ENCODE measurements at regions not wholly inside any gene's neighbourhood (a gene's known extent, or its start where the extent isn't known, plus 50 kb on each side); places are given as distances from the start of the nearest gene placed in this dataset.

GRCh38 chr5:98606961-98607360, 166.5 kb upstream of the RGMB start:
- no peak for DNase-seq

GRCh38 chr5:98608052-98608451, 165.4 kb upstream of the RGMB start:
- Mint-ChIP-seq H3K4me1 (ENCODE audit: low read depth) (no peaks in the 10 kb centered on the region), H3K36me3 (ENCODE audit: insufficient read depth in 2 of 2) (no peaks in the 10 kb centered on the region), H3K9me3 (no peaks in the 10 kb centered on the region), H3K4me3 (no peak overlapping the region), H3K27ac (no peak overlapping the region), H3K27me3 (ENCODE audit: low read depth) (peaks cover 7% of the 10 kb centered on the region)
- DNase-seq, result no peak
- ATAC-seq (replicated peaks in 1 of 2), result no peak

More at GRCh38 chr5:98606961-98607360, 166.5 kb upstream of the RGMB start:
- Mint-ChIP-seq H3K4me1 (ENCODE audit: low read depth) (no peaks in the 10 kb centered on the region), H3K27ac (no peak overlapping the region), H3K9me3 (peaks cover 0 to 2% of the 10 kb centered on the region in 2 donors), H3K36me3 (ENCODE audit: insufficient read depth in 2 of 2) (no peaks in the 10 kb centered on the region), H3K27me3 (ENCODE audit: low read depth) (peaks cover 7% of the 10 kb centered on the region), H3K4me3 (no peak overlapping the region)
- ATAC-seq (replicated peaks in 1 of 2), result no peak

- Mint-ChIP-seq H3K27me3 (ENCODE audit: low read depth) (peaks cover 7% of the 10 kb centered on the region), H3K9me3 (no peaks in the 10 kb centered on the region), H3K4me1 (ENCODE audit: low read depth) (no peaks in the 10 kb centered on the region), H3K4me3 (no peak overlapping the region), H3K27ac (no peak overlapping the region), H3K36me3 (ENCODE audit: insufficient read depth in 2 of 2) (no peaks in the 10 kb centered on the region)
- DNase-seq, result no peak
- no peak for ATAC-seq (replicated peaks in 1 of 2)
Measured at GRCh38 chr5:98614341-98614740, 159.1 kb upstream of the RGMB start.

GRCh38 chr5:98621821-98622220, 151.6 kb upstream of the RGMB start:
- Mint-ChIP-seq H3K9me3 (no peaks in the 10 kb centered on the region), H3K4me1 (ENCODE audit: low read depth) (no peaks in the 10 kb centered on the region), H3K36me3 (ENCODE audit: insufficient read depth in 2 of 2) (no peaks in the 10 kb centered on the region), H3K27ac (no peak overlapping the region), H3K27me3 (ENCODE audit: low read depth) (peaks cover 11% of the 10 kb centered on the region), H3K4me3 (no peak overlapping the region)
- DNase-seq (no peak), ATAC-seq (replicated peaks in 1 of 2) (no peak)

- H3K27me3 Mint-ChIP-seq (ENCODE audit: low read depth), result peaks cover 11% of the 10 kb centered on the region
- no peak overlapping the region for H3K27ac Mint-ChIP-seq
- no peak overlapping the region for H3K4me3 Mint-ChIP-seq
- H3K36me3 Mint-ChIP-seq (ENCODE audit: insufficient read depth in 2 of 2), result no peaks in the 10 kb centered on the region
- H3K9me3 Mint-ChIP-seq, result peaks cover 0 to 2% of the 10 kb centered on the region in 2 donors
- ATAC-seq (replicated peaks in 1 of 2), result no peak
- DNase-seq, result no peak
- H3K4me1 Mint-ChIP-seq (ENCODE audit: low read depth), result no peaks in the 10 kb centered on the region
Measured at GRCh38 chr5:98624145-98624880, 149.2 kb upstream of the RGMB start.

- Mint-ChIP-seq H3K27me3 (ENCODE audit: low read depth) (peaks cover 6% of the 10 kb centered on the region), H3K4me1 (ENCODE audit: low read depth) (no peaks in the 10 kb centered on the region), H3K27ac (no peak overlapping the region), H3K36me3 (ENCODE audit: insufficient read depth in 2 of 2) (no peaks in the 10 kb centered on the region), H3K9me3 (peaks cover 0 to 3% of the 10 kb centered on the region in 2 donors), H3K4me3 (no peak overlapping the region)
- no peak for DNase-seq
- no peak for ATAC-seq (replicated peaks in 1 of 2)
Measured at GRCh38 chr5:98627121-98627520, 146.3 kb upstream of the RGMB start.

- ATAC-seq (replicated peaks in 1 of 2) (no peak), DNase-seq (no peak)
- Mint-ChIP-seq H3K36me3 (ENCODE audit: insufficient read depth in 2 of 2) (no peaks in the 10 kb centered on the region), H3K9me3 (peaks cover 0 to 3% of the 10 kb centered on the region in 2 donors), H3K27me3 (ENCODE audit: low read depth) (peaks cover 12% of the 10 kb centered on the region), H3K4me1 (ENCODE audit: low read depth) (no peaks in the 10 kb centered on the region), H3K27ac (no peak overlapping the region), H3K4me3 (no peak overlapping the region)
Measured at GRCh38 chr5:98630621-98631020, 142.8 kb upstream of the RGMB start.

- ATAC-seq (replicated peaks in 1 of 2) (no peak), DNase-seq (no peak)
- H3K27ac Mint-ChIP-seq, result no peak overlapping the region
- H3K4me1 Mint-ChIP-seq (ENCODE audit: low read depth), result no peaks in the 10 kb centered on the region
- H3K27me3 Mint-ChIP-seq (ENCODE audit: low read depth), result peaks cover 14% of the 10 kb centered on the region
- no peaks in the 10 kb centered on the region for H3K36me3 Mint-ChIP-seq (ENCODE audit: insufficient read depth in 2 of 2)
- H3K4me3 Mint-ChIP-seq, result no peak overlapping the region
- peaks cover 0 to 3% of the 10 kb centered on the region in 2 donors for H3K9me3 Mint-ChIP-seq
Measured at GRCh38 chr5:98631311-98632054, 142.0 kb upstream of the RGMB start.

GRCh38 chr5:98635656-98636055, 137.8 kb upstream of the RGMB start:
- Mint-ChIP-seq H3K9me3 (no peaks in the 10 kb centered on the region), H3K27ac (no peak overlapping the region), H3K36me3 (ENCODE audit: insufficient read depth in 2 of 2) (no peaks in the 10 kb centered on the region), H3K4me3 (no peak overlapping the region), H3K4me1 (ENCODE audit: low read depth) (no peaks in the 10 kb centered on the region), H3K27me3 (ENCODE audit: low read depth) (peaks cover 14% of the 10 kb centered on the region)
- ATAC-seq (replicated peaks in 1 of 2) (no peak), DNase-seq (no peak)

GRCh38 chr5:98637116-98637515, 136.3 kb upstream of the RGMB start:
- Mint-ChIP-seq H3K9me3 (no peaks in the 10 kb centered on the region), H3K27me3 (ENCODE audit: low read depth) (peaks cover 19% of the 10 kb centered on the region), H3K36me3 (ENCODE audit: insufficient read depth in 2 of 2) (no peaks in the 10 kb centered on the region), H3K4me1 (ENCODE audit: low read depth) (no peaks in the 10 kb centered on the region), H3K4me3 (no peak overlapping the region), H3K27ac (no peak overlapping the region)
- no peak for DNase-seq
- ATAC-seq (replicated peaks in 1 of 2), result no peak

- DNase-seq (no peak), ATAC-seq (replicated peaks in 1 of 2) (no peak)
- Mint-ChIP-seq H3K9me3 (no peaks in the 10 kb centered on the region), H3K27me3 (ENCODE audit: low read depth) (peaks cover 20% of the 10 kb centered on the region), H3K36me3 (ENCODE audit: insufficient read depth in 2 of 2) (no peaks in the 10 kb centered on the region), H3K4me1 (ENCODE audit: low read depth) (no peaks in the 10 kb centered on the region), H3K27ac (no peak overlapping the region), H3K4me3 (no peak overlapping the region)
Measured at GRCh38 chr5:98637557-98637956, 135.9 kb upstream of the RGMB start.

GRCh38 chr5:98638111-98638510, 135.4 kb upstream of the RGMB start:
- no peak overlapping the region for H3K27ac Mint-ChIP-seq
- DNase-seq (no peak), ATAC-seq (replicated peaks in 1 of 2) (no peak)
- peaks cover 20% of the 10 kb centered on the region for H3K27me3 Mint-ChIP-seq (ENCODE audit: low read depth)
- H3K36me3 Mint-ChIP-seq (ENCODE audit: insufficient read depth in 2 of 2), result no peaks in the 10 kb centered on the region
- H3K4me1 Mint-ChIP-seq (ENCODE audit: low read depth), result no peaks in the 10 kb centered on the region
- H3K9me3 Mint-ChIP-seq, result no peaks in the 10 kb centered on the region
- no peak overlapping the region for H3K4me3 Mint-ChIP-seq

- H3K4me3 Mint-ChIP-seq, result no peak overlapping the region
- H3K36me3 Mint-ChIP-seq (ENCODE audit: insufficient read depth in 2 of 2), result no peaks in the 10 kb centered on the region
- H3K27me3 Mint-ChIP-seq (ENCODE audit: low read depth), result peaks cover 20% of the 10 kb centered on the region
- DNase-seq (no peak), ATAC-seq (replicated peaks in 1 of 2) (no peak)
- H3K4me1 Mint-ChIP-seq (ENCODE audit: low read depth), result no peaks in the 10 kb centered on the region
- no peak overlapping the region for H3K27ac Mint-ChIP-seq
- H3K9me3 Mint-ChIP-seq, result no peaks in the 10 kb centered on the region
Measured at GRCh38 chr5:98638701-98639100, 134.8 kb upstream of the RGMB start.
